HG03175 (cell line): ENCODE measurements at regions not wholly inside any gene's neighbourhood (a gene's known extent, or its start where the extent isn't known, plus 50 kb on each side); places are given as distances from the start of the nearest gene placed in this dataset.
A peak's percentile ranks its signal among the peaks of the same experiment; 100 is the strongest.
"Not testable (repeated sequence)": the region's sequence is repeated elsewhere in the genome, so short reads cannot be mapped to it uniquely, and the experiment has no call there.

Experiments used
- ATAC-seq: cut with Tn5 transposase; IDR thresholded peaks from one replicate; pipeline ENCODE4 v1.9.1; 2021; ENCODE audit warnings: mild to moderate bottlenecking, moderate library complexity; ENCODE audit not compliant: unreplicated experiment

DNA sequence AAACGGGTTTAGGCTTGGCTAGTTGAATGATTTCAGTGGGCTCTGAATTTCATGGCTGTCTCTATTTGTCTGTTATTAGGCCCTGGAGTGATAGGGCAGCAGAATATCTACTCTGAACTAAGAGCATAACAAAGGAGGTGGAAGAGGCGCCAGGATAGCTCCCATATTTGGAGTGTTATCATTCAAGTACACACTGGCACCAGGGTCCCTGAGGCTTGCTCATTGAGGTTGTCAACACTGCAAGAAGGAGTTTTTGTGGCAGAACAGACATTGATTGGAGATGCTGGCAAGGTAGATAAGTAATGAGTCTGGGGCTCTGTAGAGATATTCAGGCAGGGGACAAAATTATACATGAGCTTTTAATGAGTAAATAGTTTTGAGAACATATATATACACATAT, 1748.4 kb downstream of the MRPL39 start:
- ATAC-seq: no peak

DNA sequence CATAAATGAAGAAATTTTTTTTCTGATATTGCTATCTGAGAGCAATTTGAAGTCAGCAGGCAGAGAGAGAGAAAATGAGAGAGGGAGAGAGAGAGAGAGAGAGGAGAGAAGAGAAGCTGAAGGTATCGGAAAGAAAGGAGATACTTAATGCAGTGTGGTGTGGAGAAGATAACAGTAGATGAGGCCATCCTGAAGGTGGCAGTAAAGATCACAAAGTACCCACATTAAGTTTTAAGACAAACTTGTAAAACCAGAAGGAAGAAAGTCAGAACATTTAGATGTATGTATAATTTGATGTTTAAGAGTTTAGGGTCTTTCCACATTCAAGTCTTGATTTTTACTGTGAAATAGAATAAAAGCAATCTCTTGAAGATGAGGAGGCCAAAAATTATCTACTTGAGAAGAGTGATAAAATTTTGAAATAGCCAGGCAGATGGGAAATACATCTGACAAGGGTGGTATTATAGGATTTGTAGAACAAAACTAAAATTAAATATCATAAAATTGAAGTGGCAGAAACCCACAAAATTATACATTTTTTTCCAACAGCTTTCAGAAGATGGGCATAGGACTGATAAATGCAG, 1753.4 kb downstream of the MRPL39 start:
- peak; percentile 62 for ATAC-seq

DNA sequence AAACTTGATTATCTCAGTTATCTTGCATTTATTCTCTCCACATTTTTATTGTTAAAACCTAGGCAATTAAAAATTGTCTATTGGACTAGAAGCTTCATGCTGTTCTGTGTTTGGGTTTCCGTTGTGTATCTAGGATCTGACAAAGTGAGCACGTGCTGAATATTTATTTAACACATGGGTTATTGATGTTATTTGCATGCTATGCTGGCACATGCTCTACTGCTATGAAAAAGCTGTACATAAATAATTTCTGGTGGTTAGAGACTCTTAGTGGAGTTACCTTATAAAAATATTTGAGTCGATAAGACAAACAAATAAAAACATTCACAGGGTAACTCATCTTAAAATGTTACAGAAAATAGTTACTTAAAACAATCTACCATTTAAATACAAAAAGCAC, 1769.7 kb downstream of the MRPL39 start:
- no peak for ATAC-seq

DNA sequence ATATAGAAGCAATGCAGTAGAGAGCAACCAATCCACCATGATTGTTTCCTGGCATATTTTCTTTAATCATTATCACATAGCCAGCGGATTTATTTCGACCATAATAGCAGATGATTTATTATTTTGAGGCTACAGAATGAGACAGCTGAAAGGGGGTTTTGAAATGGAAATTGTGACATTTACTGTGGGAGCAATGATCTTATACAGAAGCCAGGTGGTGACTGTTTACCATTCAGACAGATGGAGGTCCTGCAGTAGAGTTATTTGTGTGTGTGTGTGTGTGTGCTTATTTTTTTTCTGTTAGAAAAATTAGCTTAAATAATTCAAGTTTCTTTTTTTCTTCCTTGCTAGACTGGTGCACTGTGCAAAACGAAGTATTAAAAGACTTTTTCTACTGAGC, 1784.5 kb downstream of the MRPL39 start:
- ATAC-seq: no peak

DNA sequence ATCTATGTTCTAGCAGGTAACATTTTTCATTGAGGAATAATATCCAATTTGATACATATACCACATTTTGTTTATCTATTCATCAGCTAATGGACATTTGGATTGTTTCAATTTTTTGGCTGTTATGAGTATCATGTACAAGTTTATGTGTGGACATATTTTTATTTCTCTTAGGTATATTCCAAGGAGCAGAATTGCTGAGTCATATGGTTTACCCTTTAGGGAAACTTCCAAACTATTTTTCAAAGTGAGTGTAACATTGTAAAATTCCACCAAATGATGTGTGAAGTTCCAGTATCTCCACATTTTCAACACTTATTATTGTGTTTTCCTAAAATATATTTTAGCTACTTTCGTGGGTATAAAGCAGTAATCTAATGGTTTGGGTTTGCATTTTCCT, 1789.9 kb downstream of the MRPL39 start:
- no peak for ATAC-seq

DNA sequence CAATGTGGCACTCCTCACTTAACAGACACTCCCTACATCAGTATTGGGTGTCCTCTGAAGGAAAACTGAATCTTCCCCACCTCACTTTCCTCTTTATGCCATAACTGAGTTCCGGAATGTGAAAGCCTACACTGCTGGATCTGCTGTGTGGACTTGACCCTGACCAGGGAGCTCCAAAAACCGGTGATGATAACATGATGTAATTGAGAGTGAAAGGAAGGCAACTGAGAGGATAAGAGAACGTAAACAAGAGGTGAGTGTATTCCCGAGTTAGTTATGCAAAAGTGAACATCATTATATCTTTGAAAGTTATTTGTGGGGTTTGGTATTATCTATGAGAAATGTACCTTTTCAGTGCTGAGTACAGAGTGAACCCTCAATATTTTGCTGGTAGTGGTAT, 1794.8 kb downstream of the MRPL39 start:
- ATAC-seq: no peak

DNA sequence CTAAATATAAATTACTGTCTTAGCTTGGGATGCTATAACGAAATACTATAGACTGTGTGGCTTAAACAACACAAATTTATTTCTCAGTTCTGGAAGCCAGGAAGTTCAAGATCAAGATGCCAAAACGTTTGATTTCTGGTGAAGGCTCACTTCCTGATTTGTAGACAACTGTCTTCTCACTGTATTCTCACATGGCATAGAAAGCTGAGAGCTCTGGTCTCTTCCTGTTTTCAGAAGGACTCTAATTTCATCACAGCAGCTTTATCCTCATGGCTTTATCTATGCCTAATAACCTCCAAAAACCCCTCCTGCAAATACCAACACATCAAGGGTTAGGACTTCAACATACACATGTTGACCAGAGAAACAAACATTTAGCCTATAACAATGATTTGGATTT, 1795.5 kb downstream of the MRPL39 start:
- no peak for ATAC-seq

DNA sequence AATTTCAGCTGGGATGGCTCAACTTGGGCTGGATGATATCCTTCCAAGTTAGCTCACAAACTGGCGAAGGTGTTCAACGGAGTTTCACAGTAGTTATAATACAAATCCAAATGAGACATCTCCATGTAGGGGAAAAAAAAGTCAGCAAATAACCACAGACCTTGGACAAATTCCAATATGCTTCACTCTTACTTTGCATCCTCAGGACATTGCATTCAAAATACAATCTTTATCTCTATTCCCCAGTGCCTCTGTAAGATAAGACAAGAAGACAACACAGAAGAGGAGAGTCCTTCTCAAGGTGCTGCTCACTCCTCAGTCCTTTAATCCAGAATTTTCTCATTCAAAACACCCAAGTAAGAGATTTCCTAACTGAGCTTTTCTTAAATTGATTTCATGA, 1797.7 kb downstream of the MRPL39 start:
- no peak for ATAC-seq

DNA sequence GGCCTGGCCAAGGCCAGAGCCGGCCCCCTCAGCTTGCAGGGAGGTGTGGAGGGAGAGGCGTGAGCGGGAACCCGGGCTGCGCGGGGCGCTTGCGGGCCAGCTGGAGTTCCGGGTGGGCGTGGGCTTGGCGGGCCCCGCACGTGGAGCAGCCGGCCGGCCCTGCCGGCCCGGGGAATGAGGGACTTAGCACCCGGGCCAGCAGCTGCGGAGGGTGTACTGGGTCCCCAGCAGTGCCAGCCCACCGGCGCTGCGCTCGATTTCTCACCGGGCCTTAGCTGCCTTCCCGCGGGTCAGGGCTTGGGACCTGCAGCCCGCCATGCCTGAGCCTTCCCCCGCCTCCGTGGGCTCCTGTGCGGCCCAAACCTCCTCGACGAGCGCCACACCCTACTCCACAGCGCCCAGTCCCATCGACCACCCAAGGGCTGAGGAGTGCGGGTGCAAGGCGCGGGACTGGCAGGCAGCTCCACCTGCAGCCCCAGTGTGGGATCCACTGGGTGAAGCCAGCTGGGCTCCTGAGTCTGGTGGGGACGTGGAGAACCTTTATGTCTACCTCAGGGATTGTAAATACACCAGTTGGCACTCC, 1800.2 kb downstream of the MRPL39 start:
- not testable (repeated sequence) for ATAC-seq

DNA sequence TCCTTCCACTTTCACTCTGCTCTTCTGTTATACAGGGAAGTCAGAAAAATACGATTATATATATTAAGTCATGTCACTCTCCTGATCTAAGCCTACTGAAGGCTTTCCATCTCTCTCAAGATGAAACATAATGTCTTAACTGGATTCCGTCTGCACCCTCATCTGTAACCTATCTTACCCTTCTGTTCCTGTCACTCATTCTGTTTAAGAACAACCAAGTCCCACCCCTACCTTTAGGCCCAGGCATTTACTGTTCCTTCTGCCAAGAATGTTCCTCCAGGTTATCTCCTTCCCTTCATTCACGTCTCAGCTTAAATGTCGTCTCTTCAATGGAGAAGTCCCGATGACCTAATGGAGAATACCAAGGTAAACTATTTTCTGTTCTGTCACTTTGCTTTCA, 1802.4 kb downstream of the MRPL39 start:
- ATAC-seq: no peak

DNA sequence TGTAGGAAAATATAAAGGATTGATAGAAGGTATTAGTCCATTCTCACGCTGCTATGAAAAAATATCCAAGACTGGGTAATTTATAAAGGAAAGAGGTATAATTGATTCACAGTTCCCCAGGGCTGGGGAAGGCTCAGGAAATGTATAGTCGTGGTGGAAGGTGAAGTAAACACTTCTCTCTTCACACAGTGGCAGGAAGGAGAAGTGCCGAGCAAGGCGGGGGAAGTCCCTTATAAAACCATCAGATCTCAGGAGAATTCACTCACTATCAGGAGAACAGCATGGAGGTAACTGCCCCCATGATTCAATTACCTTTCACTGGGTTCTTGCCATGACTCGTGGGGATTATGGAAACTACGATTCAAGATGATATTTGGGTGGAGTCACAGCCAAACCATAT, 1806.0 kb downstream of the MRPL39 start:
- ATAC-seq: no peak

DNA sequence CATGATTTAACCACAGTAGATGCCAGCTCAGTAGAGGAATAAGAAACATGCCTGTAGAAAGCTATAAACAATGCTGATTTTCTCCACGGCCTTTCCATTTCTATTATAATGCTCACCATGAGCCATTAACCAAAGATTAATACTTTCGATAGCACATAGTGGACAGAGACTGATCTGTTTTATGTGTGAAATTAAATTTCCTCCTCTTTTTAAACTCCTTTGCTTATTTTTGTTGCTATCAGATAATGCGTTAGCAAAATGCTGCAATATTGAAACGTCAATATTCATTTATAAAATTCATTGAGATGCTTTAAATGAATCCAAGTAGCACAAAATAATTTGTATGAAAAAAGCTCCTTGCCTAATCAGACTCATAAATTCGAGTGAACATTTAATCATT, 1807.9 kb downstream of the MRPL39 start:
- no peak for ATAC-seq

DNA sequence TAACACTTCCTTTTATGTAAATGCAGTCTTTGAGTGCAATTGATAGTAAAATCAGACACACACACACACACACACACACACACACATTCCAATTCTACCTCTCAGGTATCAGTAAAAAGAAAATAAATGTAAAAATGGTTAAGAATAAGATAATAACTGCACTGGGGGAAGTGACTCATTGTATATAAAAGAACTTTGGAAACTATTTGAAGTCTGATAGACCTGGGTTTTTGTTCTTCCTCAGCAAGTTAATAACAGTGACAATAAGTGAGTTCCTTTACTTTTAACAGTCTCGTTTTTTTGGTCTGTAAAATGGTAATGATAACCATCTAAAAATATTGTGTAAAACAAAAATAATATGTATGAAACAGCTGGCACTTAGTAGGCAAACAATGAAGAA, 1815.0 kb downstream of the MRPL39 start:
- ATAC-seq: no peak

DNA sequence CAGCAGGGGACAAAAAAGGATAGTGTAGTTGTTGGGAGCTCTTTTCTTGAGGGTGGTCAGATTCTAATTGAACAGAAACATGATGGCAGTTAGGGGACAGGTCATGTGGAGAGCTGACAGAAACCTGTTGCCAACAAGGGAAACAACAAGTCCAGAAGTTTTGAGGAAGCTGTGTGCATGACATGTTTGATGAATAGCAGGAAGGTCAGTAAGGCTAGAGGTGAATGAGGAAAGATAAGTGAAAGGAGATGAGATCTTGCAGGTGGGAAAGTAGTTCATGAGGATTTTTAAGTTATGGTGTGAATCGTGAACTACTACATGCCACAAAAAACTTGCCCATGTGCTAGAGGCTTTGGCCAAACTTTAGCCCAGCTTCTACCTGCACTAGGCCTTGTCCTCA, 1817.4 kb downstream of the MRPL39 start:
- no peak for ATAC-seq

DNA sequence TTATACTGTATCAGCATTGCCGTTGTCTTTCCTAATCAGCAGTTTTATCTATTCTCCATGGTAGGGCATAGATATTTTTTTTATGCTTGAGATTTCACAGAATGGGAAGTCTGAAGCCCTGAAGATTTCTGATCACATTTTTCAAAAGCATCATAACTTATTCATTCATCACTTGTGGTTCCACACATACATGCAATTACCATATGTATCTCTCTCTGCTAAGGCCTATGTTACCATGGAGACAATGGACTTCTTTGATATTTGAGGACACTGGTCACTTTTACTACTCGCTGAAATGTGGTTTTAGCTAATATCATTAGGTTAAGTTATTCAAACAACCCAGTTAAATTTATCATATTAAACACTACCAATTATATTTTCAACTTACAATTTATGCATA, 1827.0 kb downstream of the MRPL39 start:
- no peak for ATAC-seq

DNA sequence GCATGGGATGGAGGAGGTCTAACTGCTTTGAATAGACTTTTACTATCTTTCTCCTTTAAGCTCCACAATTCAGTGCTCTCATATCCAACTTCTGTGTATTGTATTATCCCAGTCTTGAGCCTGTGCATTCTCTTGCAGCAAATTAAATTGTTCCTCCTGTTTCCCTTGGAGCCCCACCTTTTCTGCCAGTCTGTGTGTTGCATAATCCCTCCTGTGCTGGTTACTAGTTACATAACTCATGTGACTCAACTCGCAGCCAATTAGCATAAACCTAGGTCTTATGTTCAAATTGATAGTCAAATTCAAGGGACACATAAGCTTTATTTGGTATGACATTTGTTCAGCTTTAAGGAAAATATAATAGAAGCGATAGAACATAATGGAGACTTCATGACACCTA, 1863.5 kb downstream of the MRPL39 start:
- no peak for ATAC-seq

DNA sequence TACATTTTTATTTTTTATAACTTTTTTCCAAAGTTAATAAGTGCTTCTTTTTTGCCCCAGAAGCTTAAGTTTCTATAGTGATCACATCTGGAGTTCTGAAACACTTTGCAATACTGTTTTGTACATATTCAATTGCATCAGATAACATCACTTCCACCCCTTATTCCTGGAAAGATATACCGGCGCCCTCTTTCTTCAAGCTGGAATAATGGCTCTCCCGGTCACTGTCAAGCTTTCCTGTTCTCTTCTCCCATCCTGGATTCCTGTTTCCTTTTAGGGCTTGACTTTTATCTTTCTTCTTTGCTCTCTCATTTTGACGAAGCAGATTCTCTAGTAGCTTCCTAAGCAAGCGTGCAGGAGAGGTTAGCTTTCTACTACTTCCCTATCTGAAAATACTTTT, 1866.8 kb downstream of the MRPL39 start:
- ATAC-seq: no peak

DNA sequence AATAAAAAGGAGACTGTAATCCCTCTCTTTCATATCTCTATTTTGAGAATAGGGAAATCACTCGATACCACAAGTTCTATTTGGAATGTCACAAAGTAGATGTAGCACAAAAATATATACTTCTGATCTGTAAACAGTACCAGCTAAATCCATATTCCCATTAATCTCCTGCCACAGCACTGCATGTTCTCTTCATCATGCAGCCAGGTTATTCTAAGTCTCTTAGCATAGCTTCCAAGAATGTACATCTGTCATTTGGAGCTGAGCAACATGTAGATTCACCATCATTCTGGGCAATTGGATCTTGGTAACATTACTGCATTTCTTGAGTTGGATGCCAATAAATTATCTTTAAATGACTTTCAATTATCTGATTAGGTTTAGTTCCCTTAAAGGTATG, 1874.5 kb downstream of the MRPL39 start:
- ATAC-seq: no peak

DNA sequence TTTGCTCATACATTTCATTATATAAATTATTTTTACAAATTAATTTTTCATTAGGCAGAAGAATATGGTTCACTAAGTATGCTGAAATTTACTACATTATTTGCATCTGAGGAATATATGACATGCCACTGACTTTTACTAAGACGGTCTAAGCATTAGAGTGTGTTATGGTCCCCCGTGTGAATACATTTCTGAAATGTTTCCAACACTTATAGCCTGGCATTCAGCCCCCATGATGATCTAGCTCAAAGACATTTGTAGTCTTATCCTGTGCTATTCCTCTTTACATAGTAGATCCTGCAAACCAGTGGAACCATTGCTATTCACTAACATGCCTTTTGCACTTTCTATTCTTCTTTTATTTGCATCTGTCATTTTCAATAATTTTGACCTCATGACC, 1878.0 kb downstream of the MRPL39 start:
- ATAC-seq: no peak

DNA sequence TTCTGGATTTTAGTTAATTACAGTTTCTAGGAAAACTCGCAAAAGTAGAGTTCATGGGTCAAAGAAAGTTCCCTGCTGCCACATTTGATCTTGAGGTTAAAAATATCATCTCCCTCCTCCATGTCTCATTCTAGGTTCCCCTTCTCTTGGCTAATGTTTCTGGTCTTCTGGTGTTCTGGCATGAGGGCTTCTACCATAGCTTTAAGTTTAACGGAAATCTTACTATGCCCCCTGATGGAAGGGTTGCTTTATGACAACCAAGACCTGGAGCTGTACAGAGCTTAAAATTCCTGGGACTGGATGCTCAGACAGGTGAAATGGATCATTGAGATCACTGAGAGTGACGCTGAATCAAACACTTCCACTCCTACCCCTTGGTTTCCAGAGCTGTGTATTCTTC, 1881.7 kb downstream of the MRPL39 start:
- no peak for ATAC-seq

DNA sequence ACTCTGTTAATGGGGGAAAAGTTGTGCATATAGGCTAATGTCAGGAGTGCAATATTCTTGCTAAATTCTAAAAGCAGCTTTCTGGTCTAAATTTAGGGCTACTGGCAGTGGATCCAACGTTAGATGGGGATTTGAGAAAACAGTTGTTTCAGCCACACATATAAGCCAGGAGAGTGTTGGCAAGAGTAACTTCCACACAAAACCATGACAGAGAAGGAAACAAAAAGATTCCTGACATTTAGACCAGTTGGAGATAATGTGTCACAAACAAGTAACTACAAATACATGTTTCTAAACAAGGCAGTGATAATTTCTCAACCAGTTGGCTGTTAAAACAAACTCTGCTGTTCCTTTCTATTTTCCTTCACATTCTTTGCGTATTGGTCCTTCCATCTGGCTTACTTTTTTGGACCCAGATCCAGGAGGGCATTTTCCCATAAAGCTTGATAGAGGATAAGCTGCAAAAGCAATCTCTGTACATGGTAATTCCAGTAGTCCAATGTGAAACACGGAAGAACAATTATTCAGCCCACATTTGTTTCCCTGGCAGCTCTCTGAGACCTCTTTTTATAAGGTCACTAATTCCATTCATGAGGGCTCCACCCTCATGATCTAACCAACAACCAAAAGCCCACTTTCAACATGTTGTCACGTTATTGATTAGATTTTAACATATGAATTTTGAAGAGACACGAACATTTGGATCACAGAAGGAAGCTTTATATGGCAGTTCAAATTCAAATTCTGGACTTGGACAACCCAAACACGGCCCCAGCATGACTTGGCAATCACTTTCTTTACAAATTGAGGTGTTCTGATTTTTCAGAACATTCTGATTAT, 1888.6 kb downstream of the MRPL39 start:
- ATAC-seq: no peak

DNA sequence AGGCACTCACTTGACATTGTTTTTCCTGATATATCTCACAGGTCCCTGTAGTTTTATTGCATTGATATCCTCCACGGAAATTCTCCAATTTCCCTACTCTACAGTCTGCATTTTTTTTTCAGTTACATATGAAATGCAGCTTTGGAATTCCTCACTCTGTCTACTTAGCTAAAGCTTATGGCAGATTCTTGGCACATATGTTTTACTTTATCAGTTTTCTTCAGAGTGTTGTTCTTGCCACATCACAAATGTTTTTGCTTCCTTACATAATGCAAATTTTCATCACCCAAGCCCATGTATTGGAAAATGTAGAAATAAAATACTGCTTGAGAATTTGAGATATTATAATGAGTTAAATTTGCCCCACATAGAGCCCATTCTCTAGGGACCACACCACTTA, 1895.1 kb downstream of the MRPL39 start:
- no peak for ATAC-seq
